ENCODE measurements at regions not wholly inside any gene's neighbourhood (a gene's known extent, or its start where the extent isn't known, plus 50 kb on each side); places are given as distances from the start of the nearest gene placed in this dataset.

DNA sequence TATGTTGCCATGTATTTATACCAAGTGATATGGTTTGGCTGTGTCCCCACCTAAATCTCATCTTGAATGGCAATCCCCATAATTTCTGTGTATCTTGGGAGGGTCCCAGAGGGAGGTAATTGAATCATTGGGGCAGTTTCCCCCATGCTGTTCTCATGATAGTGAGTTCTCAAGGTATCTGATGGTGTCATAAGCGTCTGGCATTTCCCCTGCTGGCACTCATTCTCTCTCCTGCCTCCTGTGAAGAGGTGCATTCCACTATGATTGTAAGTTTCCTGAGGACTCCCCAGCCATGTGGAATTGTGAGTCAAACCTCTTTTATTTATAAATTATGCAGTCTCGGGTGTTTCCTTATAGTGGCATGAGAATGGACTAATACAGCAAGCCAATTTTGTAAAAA is 140.8 kb upstream of the ADAMTSL1 start:
- DNase-seq (no peak), ATAC-seq (no peak)

DNA sequence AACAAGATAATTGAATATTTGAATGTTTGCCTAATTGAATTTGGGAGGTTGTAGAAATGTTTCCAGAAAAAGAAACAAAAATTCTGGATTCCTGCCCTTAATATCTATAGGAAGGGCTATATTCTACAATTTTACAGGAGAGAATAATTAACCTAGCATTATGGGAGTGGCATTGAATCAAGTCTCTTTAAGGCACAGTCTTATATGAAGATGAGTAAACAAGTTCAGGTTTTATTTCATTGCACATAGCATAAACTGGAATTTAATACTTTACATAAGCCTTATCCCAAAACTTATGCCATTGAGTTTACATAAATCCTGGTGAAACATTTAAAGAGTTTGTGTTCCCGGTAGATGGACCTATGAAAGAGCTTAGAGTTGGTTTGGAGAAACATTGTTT is 138.1 kb upstream of the ADAMTSL1 start:
- peak; percentile 86 for ATAC-seq

More for the DNA sequence above, 140.8 kb upstream of the ADAMTSL1 start:
- intact Hi-C loops (cut with DNase I, micrococcal nuclease), result no loop called here

DNA sequence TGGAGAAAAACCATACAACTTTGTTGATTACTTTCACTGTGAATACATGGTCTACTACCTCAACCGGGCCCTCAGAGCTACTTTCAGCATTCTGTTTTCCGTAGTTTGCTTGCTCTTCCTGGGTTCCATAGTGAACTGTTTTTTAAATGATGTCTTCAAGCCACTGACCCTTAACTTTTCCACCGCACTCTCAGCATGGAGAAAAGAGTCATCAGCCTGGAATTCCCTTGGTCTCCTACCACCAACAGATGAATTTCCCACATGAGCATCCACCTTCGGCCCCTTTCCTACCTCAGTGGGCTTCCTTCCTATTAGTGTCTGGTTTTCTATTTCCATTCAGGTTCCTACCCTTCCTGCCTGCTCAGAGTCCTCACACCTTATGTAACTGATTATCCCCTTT is 135.9 kb upstream of the ADAMTSL1 start:
- no peak for ATAC-seq
- no peak for DNase-seq
- intact Hi-C loops (cut with DNase I, micrococcal nuclease), result no loop called here

More for the DNA sequence above, 138.1 kb upstream of the ADAMTSL1 start:
- intact Hi-C loops (cut with DNase I, micrococcal nuclease), result no loop called here
- DNase-seq, result no peak

DNA sequence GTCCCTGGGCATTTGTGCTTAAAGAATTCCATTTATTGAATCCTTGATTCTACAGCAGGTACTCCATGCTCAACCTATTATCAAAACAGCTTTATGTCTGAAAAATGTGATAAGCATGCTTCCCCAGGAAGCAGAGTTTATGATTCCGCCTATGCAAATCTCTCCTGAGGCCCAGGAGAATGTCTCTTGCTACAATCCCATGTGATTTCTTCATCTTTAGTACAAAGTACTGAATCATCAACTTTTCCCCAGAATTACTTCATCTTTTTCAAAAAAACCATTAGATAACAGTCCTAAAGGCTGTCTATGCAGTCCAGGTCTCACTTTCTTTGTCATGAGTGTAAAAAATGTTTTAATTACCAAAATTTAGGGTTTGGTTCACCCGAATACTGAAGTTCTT is 130.2 kb upstream of the ADAMTSL1 start:
- DNase-seq (no peak), ATAC-seq (no peak)
- intact Hi-C loops (cut with DNase I, micrococcal nuclease), result no loop called here

DNA sequence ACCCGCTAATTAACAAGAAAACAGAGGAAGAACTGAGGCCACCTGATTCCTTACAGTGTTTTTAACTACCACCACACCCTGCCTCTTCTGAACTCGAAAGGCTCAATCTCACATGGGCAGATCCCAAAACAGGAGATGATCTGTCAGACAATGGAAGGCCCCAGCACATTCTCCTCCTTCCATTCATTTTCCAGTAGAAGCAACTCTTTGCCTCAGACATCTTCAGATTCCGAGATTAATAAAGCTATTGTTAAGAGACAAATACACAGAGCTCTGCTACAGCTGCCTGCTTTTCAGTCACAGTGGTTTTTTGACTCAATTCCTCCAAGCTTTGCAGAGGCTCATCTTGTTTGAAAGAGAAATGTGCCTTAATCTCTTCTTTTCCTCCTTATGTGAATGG is 127.2 kb upstream of the ADAMTSL1 start:
- intact Hi-C loops (cut with DNase I, micrococcal nuclease), result no loop called here
- DNase-seq (no peak), ATAC-seq (no peak)

DNA sequence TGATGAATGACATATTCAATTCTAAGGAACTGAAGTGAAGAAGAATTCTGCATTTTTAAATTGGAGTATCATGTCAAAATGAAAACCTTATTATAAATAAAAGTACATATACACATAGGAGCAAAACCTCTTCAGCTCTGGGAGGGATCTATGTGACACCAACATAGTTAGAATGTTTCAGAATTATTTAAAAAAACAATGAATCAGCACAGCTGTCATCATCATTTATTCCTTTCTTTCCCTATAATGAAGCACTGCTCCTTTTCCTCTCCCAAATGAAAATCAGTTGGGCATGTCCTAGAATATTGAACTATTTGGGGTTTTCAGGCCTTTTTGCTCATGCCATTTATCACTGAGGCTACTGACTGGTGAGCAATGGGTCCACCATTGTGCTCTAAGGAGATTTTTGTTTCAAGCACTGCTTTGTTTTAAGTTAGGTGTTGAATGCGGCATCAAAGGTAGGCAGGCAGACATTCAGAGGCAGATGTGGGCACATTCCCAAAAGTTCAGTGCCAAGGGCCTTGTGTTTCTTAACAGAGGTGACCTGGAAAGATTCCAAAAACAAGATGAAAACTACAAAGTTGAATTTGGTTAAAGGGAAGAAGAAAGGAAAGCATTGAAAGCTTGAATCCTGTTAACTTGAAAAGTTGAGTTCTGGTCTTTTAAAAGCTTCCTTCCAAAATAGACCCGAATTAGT is 126.4 kb upstream of the ADAMTSL1 start:
- intact Hi-C loops (cut with DNase I, micrococcal nuclease), result no loop called here
- DNase-seq, result no peak
- ATAC-seq, result no peak

DNA sequence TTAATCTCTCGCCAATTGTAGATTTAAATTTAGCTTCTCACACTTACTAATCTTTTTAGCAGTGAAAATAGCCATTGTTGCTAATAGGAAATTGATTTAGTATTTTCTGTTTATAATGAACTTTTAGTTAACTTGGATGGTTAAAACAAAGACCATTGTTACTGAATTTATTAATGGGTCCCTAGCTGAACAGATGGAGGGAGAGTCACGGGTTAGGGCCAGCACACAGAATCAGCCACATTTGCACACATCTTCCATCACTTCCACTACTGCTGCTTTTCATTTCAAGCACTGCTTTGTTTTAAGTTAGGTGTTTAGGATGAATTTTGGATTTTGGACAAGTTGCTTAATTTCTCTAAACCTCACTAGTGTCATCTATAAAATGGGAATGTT is 125.9 kb upstream of the ADAMTSL1 start:
- ATAC-seq (no peak), DNase-seq (no peak)
- intact Hi-C loops (cut with DNase I, micrococcal nuclease), result no loop called here

DNA sequence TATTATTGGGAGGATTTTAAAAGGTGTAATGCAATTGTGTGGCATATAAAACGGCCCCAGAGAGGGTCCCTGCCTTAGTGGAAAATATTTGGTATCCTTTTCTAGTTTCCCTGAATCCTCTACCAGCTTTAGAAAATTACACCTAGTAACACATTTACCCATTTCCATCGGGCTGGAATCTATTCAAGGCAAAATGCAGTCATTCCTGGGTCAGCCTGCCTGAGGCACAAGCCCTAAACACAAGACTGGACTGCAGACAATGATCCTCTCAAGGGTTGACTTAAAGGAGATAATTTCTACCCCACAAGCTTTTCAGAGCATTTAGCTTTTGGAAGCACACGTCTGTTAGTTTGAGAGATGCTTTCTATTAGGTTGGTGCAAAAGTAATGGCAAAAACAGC is 124.4 kb upstream of the ADAMTSL1 start:
- intact Hi-C loops (cut with DNase I, micrococcal nuclease), result no loop called here
- ATAC-seq, result no peak

DNA sequence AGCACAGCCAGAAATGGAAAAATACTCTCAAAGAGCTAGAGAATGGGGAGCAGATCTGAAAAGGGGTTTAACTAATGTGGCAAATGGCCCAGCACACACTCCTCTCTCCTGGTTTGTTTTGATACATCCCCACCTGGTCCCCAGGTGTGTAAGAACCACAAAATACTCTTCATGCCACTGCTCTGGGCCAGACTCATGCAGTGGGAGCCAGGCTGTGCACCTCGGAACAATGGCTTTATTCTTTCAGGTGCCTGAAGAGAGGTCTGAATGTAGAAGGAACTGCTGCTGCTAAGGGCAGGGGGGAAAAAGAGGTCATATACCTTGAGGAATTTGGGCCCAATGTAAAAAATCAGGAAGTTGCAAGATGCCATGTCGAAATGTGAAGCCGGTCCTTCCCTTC is 123.9 kb upstream of the ADAMTSL1 start:
- intact Hi-C loops (cut with DNase I, micrococcal nuclease), result no loop called here
- ATAC-seq, result no peak
- DNase-seq, result no peak

More for the DNA sequence above, 124.4 kb upstream of the ADAMTSL1 start:
- DNase-seq, result no peak

DNA sequence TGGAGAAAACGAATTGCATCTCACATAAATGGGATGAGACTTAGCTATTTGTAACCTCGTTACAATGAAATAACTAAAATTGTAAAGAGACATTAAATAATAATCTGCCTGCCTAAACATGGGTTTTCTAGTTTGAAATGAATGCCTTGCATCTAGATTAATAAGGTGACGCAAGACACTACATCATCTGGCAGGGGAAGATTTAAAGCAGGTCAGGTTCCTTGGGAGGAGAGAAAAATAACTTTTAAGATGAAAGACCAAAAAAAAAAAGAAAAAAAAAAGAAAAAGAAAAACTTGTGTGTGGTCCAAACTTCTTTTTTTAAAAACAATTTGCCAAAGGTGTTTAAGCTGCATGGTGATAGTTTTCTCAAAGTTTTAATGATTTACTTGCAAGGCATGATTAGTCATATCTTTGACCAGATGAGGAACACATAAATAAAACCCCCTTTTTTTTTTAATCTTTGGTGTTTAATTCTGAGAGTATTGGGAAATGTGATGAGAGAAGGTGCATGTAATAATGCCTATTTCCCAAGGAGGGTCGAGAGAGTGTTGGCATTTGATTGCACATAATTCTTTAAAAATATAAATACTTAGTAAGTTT is 122.9 kb upstream of the ADAMTSL1 start:
- DNase-seq, result no peak
- no peak for ATAC-seq
- intact Hi-C loops (cut with DNase I, micrococcal nuclease), result no loop called here

DNA sequence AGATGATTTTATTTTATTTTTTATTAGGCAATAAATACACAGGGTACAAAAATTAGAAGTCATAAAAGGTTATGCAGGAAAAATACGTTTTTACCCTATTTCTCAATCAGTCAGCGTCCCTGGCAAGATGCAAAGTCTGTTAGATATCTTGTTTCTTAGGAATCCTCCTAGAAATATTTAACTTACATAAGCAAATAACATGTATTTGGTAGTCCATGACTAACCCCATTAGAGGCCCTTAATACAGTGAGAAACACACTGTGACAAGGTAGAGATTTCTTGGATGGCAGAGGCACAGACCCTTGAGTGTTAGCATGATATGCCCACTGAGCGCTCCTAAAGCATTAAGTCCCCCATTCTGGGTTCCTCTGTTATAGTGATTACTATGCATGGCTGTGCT is 121.2 kb upstream of the ADAMTSL1 start:
- intact Hi-C loops (cut with DNase I, micrococcal nuclease), result no loop called here
- DNase-seq (no peak), ATAC-seq (no peak)

DNA sequence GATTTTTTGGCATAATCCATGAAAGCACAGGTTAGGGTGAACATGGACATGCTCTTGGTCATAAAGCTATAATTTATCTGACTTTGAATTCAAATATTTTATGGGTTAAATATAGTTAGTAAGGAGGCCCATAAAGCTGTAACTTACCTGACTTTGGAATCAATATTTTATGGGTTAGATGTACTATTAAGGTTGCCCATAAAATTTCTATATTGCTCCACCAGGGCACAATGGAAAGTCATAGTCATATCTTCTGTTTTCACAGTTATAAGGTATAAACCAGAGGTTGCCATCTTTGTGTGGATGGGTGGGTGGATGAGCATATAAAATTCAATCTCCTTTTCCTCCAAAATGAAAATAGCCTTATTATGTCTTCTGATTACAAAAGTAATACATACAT is 120.5 kb upstream of the ADAMTSL1 start:
- intact Hi-C loops (cut with DNase I, micrococcal nuclease), result no loop called here
- ATAC-seq (peak; percentile 90), DNase-seq (no peak)

DNA sequence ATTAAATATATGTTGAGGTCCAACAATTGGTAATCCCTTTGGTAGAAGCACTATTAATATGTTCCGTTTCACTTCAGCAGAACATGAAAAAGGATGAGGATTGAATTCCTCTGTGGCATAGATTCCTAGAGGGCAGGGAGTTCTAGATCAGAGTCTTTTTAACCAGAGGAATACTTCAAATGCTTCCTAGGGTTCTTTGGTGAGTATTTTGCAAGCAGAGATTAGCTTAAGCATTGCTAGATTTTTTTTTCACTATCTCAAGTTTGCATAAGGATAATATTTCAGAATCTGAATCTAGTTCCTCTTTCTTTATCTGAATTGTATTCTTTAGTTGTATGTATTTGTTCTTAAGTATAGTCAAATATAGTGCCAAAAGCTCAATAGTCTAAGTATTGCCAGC is 116.6 kb upstream of the ADAMTSL1 start:
- intact Hi-C loops (cut with DNase I, micrococcal nuclease), result no loop called here
- no peak for ATAC-seq
- DNase-seq, result no peak

DNA sequence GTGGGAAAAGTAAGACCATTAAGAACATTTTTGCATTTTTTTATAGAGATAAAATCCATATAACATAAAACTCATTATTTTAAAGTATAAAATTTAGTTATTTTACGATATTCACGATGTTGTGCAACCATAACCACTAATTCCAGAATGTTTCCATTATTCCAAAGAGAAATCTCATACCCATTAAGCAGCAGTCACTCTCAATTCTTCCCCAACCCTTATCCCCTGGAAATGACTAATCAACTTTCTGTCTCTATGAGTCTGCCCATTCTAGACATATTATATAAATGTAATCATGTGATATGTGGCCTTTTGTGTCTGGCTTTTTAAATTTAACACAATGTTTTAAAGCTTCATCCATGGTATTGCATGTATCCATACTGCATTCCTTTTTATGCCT is 115.6 kb upstream of the ADAMTSL1 start:
- no peak for ATAC-seq
- intact Hi-C loops (cut with DNase I, micrococcal nuclease), result no loop called here

DNA sequence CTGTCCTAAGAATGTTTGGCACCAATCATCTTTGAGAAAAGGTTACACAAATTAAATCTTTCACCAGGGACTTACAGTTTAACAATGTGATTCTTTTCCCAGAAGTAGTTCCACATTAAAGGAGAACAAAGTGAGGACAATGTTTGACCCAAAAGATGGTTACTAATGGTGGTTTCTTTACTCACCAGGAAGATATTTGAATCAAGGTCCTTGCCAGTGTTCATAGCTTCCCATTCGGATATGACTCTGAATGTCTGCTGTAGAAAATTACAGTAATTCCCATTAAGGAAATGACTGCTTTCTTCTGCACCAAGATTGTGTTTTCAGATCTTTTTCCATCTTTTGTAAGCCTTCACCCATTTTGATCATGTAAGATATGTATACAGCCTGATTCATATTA is 114.6 kb upstream of the ADAMTSL1 start:
- DNase-seq (no peak), ATAC-seq (no peak)
- intact Hi-C loops (cut with DNase I, micrococcal nuclease), result no loop called here

More for the DNA sequence above, 115.6 kb upstream of the ADAMTSL1 start:
- DNase-seq, result no peak

DNA sequence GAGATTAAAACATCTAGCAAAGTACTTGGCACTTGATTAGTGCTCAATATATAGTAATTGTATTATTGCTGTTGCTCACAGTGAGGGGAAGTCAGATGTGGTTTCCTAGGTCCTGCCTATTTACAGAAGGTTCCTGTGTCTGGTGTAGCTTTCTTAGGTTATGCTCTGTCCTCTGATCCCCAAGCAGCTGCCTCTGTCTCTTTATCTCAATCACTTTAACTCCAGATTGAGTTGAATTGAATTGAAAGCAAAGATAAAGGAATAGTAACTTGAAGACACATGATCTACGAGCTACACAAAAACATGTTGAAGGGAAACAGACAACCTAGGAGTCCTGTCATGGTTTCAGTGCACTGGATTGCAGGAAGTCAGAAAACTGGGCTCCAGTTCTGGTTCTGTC is 113.9 kb upstream of the ADAMTSL1 start:
- no peak for ATAC-seq
- DNase-seq, result no peak
- intact Hi-C loops (cut with DNase I, micrococcal nuclease), result no loop called here

DNA sequence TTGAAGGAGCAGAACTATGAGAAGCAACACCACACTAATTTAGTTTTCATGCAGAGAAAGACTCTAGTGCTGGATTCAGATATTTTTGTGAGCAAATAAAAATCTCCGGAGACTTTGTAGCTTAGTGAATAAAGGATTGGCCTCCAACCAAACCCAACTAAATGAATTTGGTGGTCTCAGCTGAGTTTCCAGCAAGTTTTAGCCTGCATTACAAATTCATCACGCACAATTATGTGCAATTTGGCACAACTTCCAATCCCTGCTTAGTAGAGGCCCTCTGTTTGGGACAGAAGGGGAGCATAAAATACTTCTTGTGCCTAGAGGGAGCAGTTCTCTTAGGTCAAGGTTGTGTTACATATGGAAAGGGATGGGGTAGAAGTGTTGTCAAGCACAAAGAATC is 112.3 kb upstream of the ADAMTSL1 start:
- DNase-seq (no peak), ATAC-seq (no peak)
- intact Hi-C loops (cut with DNase I, micrococcal nuclease), result no loop called here

DNA sequence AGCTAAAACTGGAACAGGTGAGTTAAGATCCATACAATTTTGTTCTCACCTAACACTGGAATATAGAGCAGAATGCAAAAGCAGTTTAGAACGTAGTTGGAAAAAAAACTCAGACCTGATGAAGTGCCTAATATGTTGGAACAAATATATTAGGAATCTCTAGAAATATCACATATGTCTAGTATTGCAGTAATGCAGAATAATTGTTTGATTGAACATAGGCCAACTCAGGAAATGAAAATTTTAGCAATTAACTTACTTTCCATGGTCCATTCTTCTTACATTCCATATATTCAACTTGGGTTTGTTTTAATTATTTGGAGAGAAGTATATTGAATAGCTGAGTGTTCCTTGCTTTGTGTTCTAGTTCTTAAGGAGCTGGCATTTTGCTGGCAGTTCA is 111.8 kb upstream of the ADAMTSL1 start:
- intact Hi-C loops (cut with DNase I, micrococcal nuclease), result no loop called here

DNA sequence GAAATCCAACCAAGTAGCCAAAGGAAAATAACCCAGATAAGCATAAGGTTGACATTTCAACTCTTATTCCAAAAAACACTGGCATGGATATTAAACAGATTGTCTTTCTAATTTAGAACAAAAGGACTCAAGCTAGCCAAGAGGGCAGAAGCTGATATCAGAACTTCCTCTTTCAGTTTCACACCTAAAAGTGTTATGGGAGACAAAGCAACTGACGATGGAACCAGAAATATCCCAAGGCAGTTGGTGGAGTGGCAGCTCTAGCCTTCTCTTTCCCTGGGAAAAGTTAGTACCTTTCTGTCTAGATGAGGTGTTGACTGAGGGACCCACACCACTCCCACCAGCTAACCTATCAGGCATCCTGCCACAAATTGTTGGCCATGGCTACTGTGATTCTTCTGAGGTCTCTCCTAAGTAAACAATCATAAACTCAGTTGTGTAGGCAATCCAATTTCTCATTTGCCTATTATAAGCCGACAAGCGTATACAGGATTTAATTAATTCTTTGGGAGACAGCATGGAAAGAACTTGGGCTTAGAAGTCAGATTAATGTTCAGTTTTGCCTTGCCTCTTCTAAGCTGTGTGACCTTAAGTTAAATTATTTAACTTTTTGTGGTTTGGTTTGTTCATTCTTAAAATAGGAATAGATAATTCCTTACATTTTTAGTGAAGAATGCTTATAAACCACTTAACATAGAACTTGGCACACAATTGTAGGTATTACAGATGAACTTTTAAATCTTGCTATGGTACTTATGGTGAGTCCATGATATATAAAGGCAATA is 110.9 kb upstream of the ADAMTSL1 start:
- intact Hi-C loops (cut with DNase I, micrococcal nuclease), result no loop called here
- ATAC-seq (peak; percentile 82), DNase-seq (peak in 1 of 2 donors; percentile 11)

More for the DNA sequence above, 111.8 kb upstream of the ADAMTSL1 start:
- DNase-seq (no peak), ATAC-seq (no peak)

DNA sequence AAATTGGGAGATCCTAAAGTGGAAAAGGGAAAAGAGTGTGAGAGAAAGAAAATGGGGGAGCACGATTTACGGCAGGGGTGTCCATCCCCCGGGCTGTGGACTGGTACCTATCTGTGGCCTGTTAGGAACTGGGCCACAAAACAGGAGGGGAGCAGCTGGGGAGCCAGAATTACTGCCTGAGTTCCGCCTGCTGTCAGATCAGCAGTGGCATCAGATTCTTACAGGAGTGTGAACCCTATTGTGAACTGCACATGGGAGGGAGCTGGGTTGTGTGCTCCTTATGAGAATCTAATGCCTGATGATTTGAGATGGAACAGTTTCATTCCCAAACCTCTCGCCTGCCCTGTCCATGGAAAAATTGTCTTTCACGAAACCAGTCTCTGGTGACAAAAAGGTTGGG is 108.3 kb upstream of the ADAMTSL1 start:
- DNase-seq, result no peak
- intact Hi-C loops (cut with DNase I, micrococcal nuclease), result no loop called here
- ATAC-seq, result no peak

All from left colon (tissue), 2 donors.